HG02840 (cell line): ENCODE measurements at regions not wholly inside any gene's neighbourhood (a gene's known extent, or its start where the extent isn't known, plus 50 kb on each side); places are given as distances from the start of the nearest gene placed in this dataset.
"Not testable (repeated sequence)": the region's sequence is repeated elsewhere in the genome, so short reads cannot be mapped to it uniquely, and the experiment has no call there.

Experiments
- ATAC-seq: cut with Tn5 transposase; IDR thresholded peaks from one replicate; pipeline ENCODE4 v1.9.1; 2021; ENCODE audit warnings: mild to moderate bottlenecking, moderate library complexity, moderate number of reproducible peaks; ENCODE audit not compliant: unreplicated experiment, low FRiP score

GRCh38 chr12:28683366-28683765 lies 465.7 kb upstream of the FAR2 start:
- no peak for ATAC-seq

GRCh38 chr12:28689398-28690175 lies 459.5 kb upstream of the FAR2 start:
- no peak for ATAC-seq

- ATAC-seq: no peak
These were observed 455.4 kb upstream of the FAR2 start for GRCh38 chr12:28693565-28694219.

- ATAC-seq: no peak
These were observed 450.5 kb upstream of the FAR2 start for GRCh38 chr12:28698553-28698952.

- no peak for ATAC-seq
These were observed 450.0 kb upstream of the FAR2 start for GRCh38 chr12:28699029-28699428.

- ATAC-seq: no peak
These were observed 448.9 kb upstream of the FAR2 start for GRCh38 chr12:28700161-28700560.

GRCh38 chr12:28704477-28705169 lies 444.5 kb upstream of the FAR2 start:
- no peak for ATAC-seq

- ATAC-seq: no peak
These were observed 440.1 kb upstream of the FAR2 start for GRCh38 chr12:28708918-28709371.

GRCh38 chr12:28709986-28710685 lies 438.9 kb upstream of the FAR2 start:
- ATAC-seq: no peak

- no peak for ATAC-seq
These were observed 438.2 kb upstream of the FAR2 start for GRCh38 chr12:28710882-28711281.

- ATAC-seq: no peak
These were observed 437.7 kb upstream of the FAR2 start for GRCh38 chr12:28711421-28711820.

GRCh38 chr12:28742791-28743190 lies 406.3 kb upstream of the FAR2 start:
- ATAC-seq: no peak

- ATAC-seq: no peak
These were observed 402.2 kb upstream of the FAR2 start for GRCh38 chr12:28746734-28747325.

GRCh38 chr12:28750946-28751685 lies 398.0 kb upstream of the FAR2 start:
- ATAC-seq: no peak

- ATAC-seq: no peak
These were observed 394.1 kb upstream of the FAR2 start for GRCh38 chr12:28755027-28755426.

- no peak for ATAC-seq
These were observed 389.7 kb upstream of the FAR2 start for GRCh38 chr12:28759333-28759732.

GRCh38 chr12:28760040-28760903 lies 388.8 kb upstream of the FAR2 start:
- ATAC-seq: not testable (repeated sequence)

- ATAC-seq: not testable (repeated sequence)
These were observed 387.2 kb upstream of the FAR2 start for GRCh38 chr12:28761897-28762296.

- ATAC-seq: no peak
These were observed 382.7 kb upstream of the FAR2 start for GRCh38 chr12:28766398-28766797.
